ENCODE measurements at regions not wholly inside any gene's neighbourhood (a gene's known extent, or its start where the extent isn't known, plus 50 kb on each side); places are given as distances from the start of the nearest gene placed in this dataset.
A peak's percentile ranks its signal among the peaks of the same experiment; 100 is the strongest.

GRCh38 chr4:13905543-13905942 is 278.0 kb upstream of the BOD1L1 start:
- no peaks in the 10 kb centered on the region for H3K27me3 ChIP-seq (ENCODE audit: control insufficient read depth in 4 of 4, insufficient read depth in 4 of 4, low read length in 3 of 4)
- H3K9me3 ChIP-seq (ENCODE audit: control insufficient read depth in 4 of 4, low read length in 3 of 4), result no peaks in the 10 kb centered on the region
- WGBS, result 93% methylated on average over 5 of the region's 5 CpGs
- no peaks in the 10 kb centered on the region for H3K4me1 ChIP-seq (ENCODE audit: control insufficient read depth in 4 of 4, insufficient read depth in 4 of 4, low read length in 3 of 4)
- H3K36me3 ChIP-seq (ENCODE audit: control insufficient read depth in 4 of 4, insufficient read depth in 3 of 4, low read depth in 1 of 4, low read length in 3 of 4), result no peaks in the 10 kb centered on the region
- H3K9ac ChIP-seq (ENCODE audit: low read depth in 1 of 2, low read length in 2 of 2), result no peak overlapping the region
- H3K27ac ChIP-seq (ENCODE audit: low read depth in 1 of 2, low read length in 2 of 2), result no peak overlapping the region
- no peak for DNase-seq (ENCODE audit: low spot score)
- TF ChIP-seq REST (IDR thresholded peaks at IDR 0.05) (no peak), SP1 (IDR thresholded peaks at IDR 0.05) (no peak), NR2F2 (IDR thresholded peaks at IDR 0.05) (no peak), TAF1 (conservative IDR thresholded peaks at IDR 0.05) (no peak)
- no peak overlapping the region for H3K4me3 ChIP-seq (ENCODE audit: low read depth in 1 of 3, low read length in 3 of 3)

GRCh38 chr4:13906727-13907126 is 279.2 kb upstream of the BOD1L1 start:
- Histone ChIP-seq H3K27ac (ENCODE audit: low read depth in 1 of 2, low read length in 2 of 2) (no peak overlapping the region), H3K9me3 (ENCODE audit: control insufficient read depth in 4 of 4, low read length in 3 of 4) (no peaks in the 10 kb centered on the region), H3K36me3 (ENCODE audit: control insufficient read depth in 4 of 4, insufficient read depth in 3 of 4, low read depth in 1 of 4, low read length in 3 of 4) (no peaks in the 10 kb centered on the region), H3K27me3 (ENCODE audit: control insufficient read depth in 4 of 4, insufficient read depth in 4 of 4, low read length in 3 of 4) (no peaks in the 10 kb centered on the region), H3K4me1 (ENCODE audit: control insufficient read depth in 4 of 4, insufficient read depth in 4 of 4, low read length in 3 of 4) (no peaks in the 10 kb centered on the region), H3K4me3 (ENCODE audit: low read depth in 1 of 3, low read length in 3 of 3) (no peak overlapping the region), H3K9ac (ENCODE audit: low read depth in 1 of 2, low read length in 2 of 2) (no peak overlapping the region)
- TF ChIP-seq YY1 (IDR thresholded peaks at IDR 0.05) (no peak), REST (IDR thresholded peaks at IDR 0.05) (no peak), TAF1 (conservative IDR thresholded peaks at IDR 0.05) (no peak), EGR1 (IDR thresholded peaks at IDR 0.05; ENCODE audit: low read depth in 2 of 2) (no peak)
- no peak for DNase-seq (ENCODE audit: low spot score)
- 96% methylated on average over 3 of the region's 3 CpGs for WGBS

DNA sequence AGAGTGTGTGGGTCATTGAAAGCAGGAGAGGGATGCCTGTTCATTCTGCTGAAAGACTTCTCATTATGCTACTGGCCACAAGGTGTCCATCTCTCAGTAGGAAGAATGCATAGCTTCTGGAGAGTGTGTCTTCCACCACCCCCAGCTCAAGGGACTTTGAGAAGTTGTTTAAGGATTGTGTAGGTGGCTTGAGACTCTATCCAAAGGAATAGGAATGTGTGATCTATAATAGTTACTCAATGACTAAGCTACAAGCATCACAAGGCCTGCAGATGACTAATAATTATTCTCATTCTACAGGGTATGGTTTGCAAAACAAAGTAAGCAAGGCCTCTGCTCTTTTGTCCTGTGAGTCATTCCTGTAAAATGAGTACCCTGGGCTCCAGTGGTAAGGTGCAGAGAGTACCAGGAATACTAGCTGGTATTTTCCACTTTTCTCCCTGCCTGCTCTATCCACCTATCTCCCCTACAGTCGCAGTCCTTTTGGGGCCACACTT is 279.8 kb upstream of the BOD1L1 start:
- Histone ChIP-seq H3K4me1 (ENCODE audit: control insufficient read depth in 4 of 4, insufficient read depth in 4 of 4, low read length in 3 of 4) (no peaks in the 10 kb centered on the region), H3K4me3 (ENCODE audit: low read depth in 1 of 3, low read length in 3 of 3) (no peak overlapping the region), H3K9ac (ENCODE audit: low read depth in 1 of 2, low read length in 2 of 2) (no peak overlapping the region), H3K27ac (ENCODE audit: low read depth in 1 of 2, low read length in 2 of 2) (no peak overlapping the region), H3K36me3 (ENCODE audit: control insufficient read depth in 4 of 4, insufficient read depth in 3 of 4, low read depth in 1 of 4, low read length in 3 of 4) (no peaks in the 10 kb centered on the region), H3K9me3 (ENCODE audit: control insufficient read depth in 4 of 4, low read length in 3 of 4) (no peaks in the 10 kb centered on the region), H3K27me3 (ENCODE audit: control insufficient read depth in 4 of 4, insufficient read depth in 4 of 4, low read length in 3 of 4) (no peaks in the 10 kb centered on the region)
- 90% methylated on average over 1 of the region's 1 CpG for WGBS
- no peak for DNase-seq (ENCODE audit: low spot score)
- peak in 1 of 2 donors; percentile 57 for TF ChIP-seq HNF4A (conservative IDR thresholded peaks at IDR 0.05)
- no peak for TF ChIP-seq SP1 (IDR thresholded peaks at IDR 0.05)
- TF ChIP-seq RXRA (IDR thresholded peaks at IDR 0.05), result peak in 1 of 2 donors; percentile 15
- TF ChIP-seq RAD21 (IDR thresholded peaks at IDR 0.05), result peak; percentile 26 to 57
- TF ChIP-seq ZBTB33 (IDR thresholded peaks at IDR 0.05), result no peak
- no peak for TF ChIP-seq FOXA2 (IDR thresholded peaks at IDR 0.05)
- TF ChIP-seq YY1 (IDR thresholded peaks at IDR 0.05), result no peak
- TF ChIP-seq JUND (IDR thresholded peaks at IDR 0.05), result peak; percentile 11 to 83
- TF ChIP-seq TAF1 (conservative IDR thresholded peaks at IDR 0.05), result no peak
- TF ChIP-seq, protein P1, sequence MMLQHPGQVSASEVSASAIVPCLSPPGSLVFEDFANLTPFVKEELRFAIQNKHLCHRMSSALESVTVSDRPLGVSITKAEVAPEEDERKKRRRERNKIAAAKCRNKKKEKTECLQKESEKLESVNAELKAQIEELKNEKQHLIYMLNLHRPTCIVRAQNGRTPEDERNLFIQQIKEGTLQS (IDR thresholded peaks at IDR 0.05), result no peak
- TF ChIP-seq GABPA (IDR thresholded peaks at IDR 0.05 in 1 of 2, conservative IDR thresholded peaks at IDR 0.05 in 1 of 2), result no peak
- TF ChIP-seq CTCF (IDR thresholded peaks at IDR 0.05; ENCODE audit: low read depth, low read length, missing input control), result no peak

Measured in liver (tissue), 8 donors.